ENCODE measurements at regions not wholly inside any gene's neighbourhood (a gene's known extent, or its start where the extent isn't known, plus 50 kb on each side); places are given as distances from the start of the nearest gene placed in this dataset.

DNA sequence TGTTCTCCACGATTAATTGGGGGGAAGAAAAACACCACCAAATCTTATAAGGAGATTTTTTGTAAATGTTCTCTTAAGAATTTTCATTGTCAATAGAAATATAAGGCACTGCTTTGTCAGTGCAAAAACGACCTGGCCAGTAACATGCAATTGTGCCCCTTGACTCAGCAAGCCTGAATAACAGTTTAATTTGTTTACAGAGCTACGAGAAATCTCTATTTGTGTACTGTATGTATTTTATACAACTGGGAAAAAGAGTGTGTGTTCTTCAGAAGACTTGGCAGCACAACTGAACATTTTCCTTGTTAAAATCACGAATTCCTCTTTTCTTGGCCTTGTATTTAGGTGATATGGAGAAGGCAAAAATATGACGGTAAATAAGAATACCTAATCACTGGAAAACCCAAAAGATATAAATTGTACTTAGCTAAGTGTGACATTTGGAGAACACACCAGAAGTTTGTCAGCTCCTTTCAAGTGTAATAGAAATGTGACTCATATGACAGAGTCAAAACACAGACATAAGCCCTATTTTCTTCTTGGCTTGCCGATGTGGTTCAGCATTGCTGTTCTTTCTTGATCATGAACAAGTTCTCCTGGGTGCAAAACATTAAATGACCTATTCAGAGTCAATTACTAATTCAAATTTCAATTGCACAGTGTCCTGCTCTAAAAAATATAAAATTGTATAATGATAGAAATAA lies 945.0 kb upstream of the INTU start:
- TF ChIP-seq POLR2A (IDR thresholded peaks at IDR 0.05): no peak
- no peak for TF ChIP-seq POLR2AphosphoS5 (IDR thresholded peaks at IDR 0.05)
- TF ChIP-seq, protein P1, sequence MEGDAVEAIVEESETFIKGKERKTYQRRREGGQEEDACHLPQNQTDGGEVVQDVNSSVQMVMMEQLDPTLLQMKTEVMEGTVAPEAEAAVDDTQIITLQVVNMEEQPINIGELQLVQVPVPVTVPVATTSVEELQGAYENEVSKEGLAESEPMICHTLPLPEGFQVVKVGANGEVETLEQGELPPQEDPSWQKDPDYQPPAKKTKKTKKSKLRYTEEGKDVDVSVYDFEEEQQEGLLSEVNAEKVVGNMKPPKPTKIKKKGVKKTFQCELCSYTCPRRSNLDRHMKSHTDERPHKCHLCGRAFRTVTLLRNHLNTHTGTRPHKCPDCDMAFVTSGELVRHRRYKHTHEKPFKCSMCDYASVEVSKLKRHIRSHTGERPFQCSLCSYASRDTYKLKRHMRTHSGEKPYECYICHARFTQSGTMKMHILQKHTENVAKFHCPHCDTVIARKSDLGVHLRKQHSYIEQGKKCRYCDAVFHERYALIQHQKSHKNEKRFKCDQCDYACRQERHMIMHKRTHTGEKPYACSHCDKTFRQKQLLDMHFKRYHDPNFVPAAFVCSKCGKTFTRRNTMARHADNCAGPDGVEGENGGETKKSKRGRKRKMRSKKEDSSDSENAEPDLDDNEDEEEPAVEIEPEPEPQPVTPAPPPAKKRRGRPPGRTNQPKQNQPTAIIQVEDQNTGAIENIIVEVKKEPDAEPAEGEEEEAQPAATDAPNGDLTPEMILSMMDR (IDR thresholded peaks at IDR 0.05): no peak
- no peak for TF ChIP-seq EP300 (IDR thresholded peaks at IDR 0.05)
